OCI-LY1 (cell line): ENCODE measurements at regions not wholly inside any gene's neighbourhood (a gene's known extent, or its start where the extent isn't known, plus 50 kb on each side); places are given as distances from the start of the nearest gene placed in this dataset.

Source experiments
- H2AFZ ChIP-seq: fragments of 200-600 bp; sonication (generic), shearing (Covaris generic); 2 replicates; pipeline ENCODE4 v1.6.0; 2014; ENCODE audit warnings: antibody characterized with exemption, mild to moderate bottlenecking, low read length
- H3F3A ChIP-seq: fragments of 200-600 bp; sonication (generic), shearing (Covaris generic); 2 replicates; pipeline ENCODE4 v1.6.0; 2014; ENCODE audit warnings: mild to moderate bottlenecking, antibody characterized with exemption, low read length, moderate library complexity; ENCODE audit not compliant: insufficient read depth
- H3K27ac ChIP-seq: fragments of 200-600 bp; sonication (generic); 2 replicates; pipeline ENCODE4 v1.5.1; 2014; ENCODE audit warnings: low read length, mixed run types, mild to moderate bottlenecking, low read depth; ENCODE audit not compliant: poor library complexity, severe bottlenecking
- H3K27me3 ChIP-seq: fragments of 200-600 bp; sonication (generic); 2 replicates; pipeline ENCODE4 v1.6.0; 2014; ENCODE audit warnings: antibody characterized with exemption, mild to moderate bottlenecking, low read length, moderate library complexity; ENCODE audit not compliant: insufficient read depth
- H3K36me3 ChIP-seq: fragments of 200-600 bp; sonication (generic); 2 replicates; pipeline ENCODE4 v1.6.1; 2014; ENCODE audit warnings: mild to moderate bottlenecking, antibody characterized with exemption, low read length, moderate library complexity, mixed read lengths; ENCODE audit not compliant: insufficient read depth
- H3K4me1 ChIP-seq: fragments of 200-600 bp; sonication (generic); 2 replicates; pipeline ENCODE4 v1.5.1; 2014; ENCODE audit warnings: mild to moderate bottlenecking, low read length, moderate library complexity; ENCODE audit not compliant: insufficient read depth, severe bottlenecking
- H3K4me2 ChIP-seq: fragments of 200-600 bp; sonication (generic), shearing (Covaris generic); 2 replicates; pipeline ENCODE4 v1.6.1; 2014; ENCODE audit warnings: low read length
- H3K4me3 ChIP-seq: fragments of 200-600 bp; sonication (generic); 2 replicates; pipeline ENCODE4 v1.5.1; 2014; ENCODE audit warnings: low read length, low read depth, mild to moderate bottlenecking, mixed read lengths; ENCODE audit not compliant: poor library complexity, severe bottlenecking
- H3K79me2 ChIP-seq: fragments of 200-600 bp; shearing (Covaris generic); 2 replicates; pipeline ENCODE4 v1.6.1; 2016; ENCODE audit warnings: mixed run types, low read length, mixed read lengths; ENCODE audit not compliant: insufficient read depth
- H3K9ac ChIP-seq: fragments of 200-600 bp; sonication (generic), shearing (Covaris generic); 2 replicates; pipeline ENCODE4 v1.6.1; 2014; ENCODE audit warnings: mild to moderate bottlenecking, low read length, mixed read lengths
- H3K9me2 ChIP-seq: fragments of 200-600 bp; sonication (generic), shearing (Covaris generic); 2 replicates; pipeline ENCODE4 v1.6.1; 2014; ENCODE audit warnings: low read depth, mild to moderate bottlenecking, low read length, mixed read lengths
- H3K9me3 ChIP-seq: fragments of 200-600 bp; shearing (Covaris generic); 2 replicates; pipeline ENCODE4 v1.6.1; 2014; ENCODE audit warnings: low read length, mixed read lengths
- H4K20me1 ChIP-seq: fragments of 200-600 bp; sonication (generic), shearing (Covaris generic); 2 replicates; pipeline ENCODE4 v1.6.0; 2016; ENCODE audit warnings: mild to moderate bottlenecking, low read length; ENCODE audit not compliant: insufficient read depth
- EZH2 ChIP-seq: fragments of 200-600 bp; sonication (generic), shearing (Covaris generic); IDR thresholded peaks from 2 replicates; pipeline ENCODE4 v1.8.0; 2017; ENCODE audit warnings: borderline replicate concordance, mixed run types, mild to moderate bottlenecking, antibody characterized with exemption, low read length, moderate library complexity, mixed read lengths
- TF ChIP-seq, protein P1 (sequence below): fragments of 200-600 bp; sonication (generic), shearing (Covaris generic); IDR thresholded peaks from 2 replicates; pipeline ENCODE4 v1.5.1; 2017; ENCODE audit warnings: mild to moderate bottlenecking, antibody characterized with exemption, low read length, moderate library complexity, mixed read lengths

DNA sequence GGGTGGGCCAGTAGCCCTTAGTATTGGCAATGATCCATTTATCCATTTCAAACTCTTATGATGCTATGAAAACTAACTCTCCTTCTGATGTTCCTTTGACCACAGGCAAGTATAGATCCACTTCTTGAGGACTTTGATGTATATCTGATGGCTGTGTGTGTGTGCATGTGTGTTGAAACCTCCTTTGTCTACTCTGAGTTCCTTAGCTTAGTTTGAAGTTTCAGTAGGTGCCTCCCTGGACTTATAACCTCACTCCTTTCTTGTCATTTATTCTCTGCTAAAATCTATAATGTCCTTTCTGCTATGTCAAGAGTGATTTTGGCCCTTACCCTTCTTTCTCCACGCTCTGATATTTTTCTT lies 409.3 kb downstream of the PRDM2 start:
- no peaks in the 10 kb centered on the region for H3K36me3 ChIP-seq
- H2AFZ ChIP-seq = no peak overlapping the region
- no peak overlapping the region for H3K27ac ChIP-seq
- H3K79me2 ChIP-seq = no peaks in the 10 kb centered on the region
- H4K20me1 ChIP-seq = no peaks in the 10 kb centered on the region
- H3K27me3 ChIP-seq = no peaks in the 10 kb centered on the region
- no peaks in the 10 kb centered on the region for H3F3A ChIP-seq
- H3K9me2 ChIP-seq = no peaks in the 10 kb centered on the region
- no peaks in the 10 kb centered on the region for H3K9me3 ChIP-seq
- no peak overlapping the region for H3K4me3 ChIP-seq
- no peak overlapping the region for H3K4me2 ChIP-seq
- no peaks in the 10 kb centered on the region for H3K4me1 ChIP-seq
- no peak overlapping the region for H3K9ac ChIP-seq
- TF ChIP-seq, protein P1, sequence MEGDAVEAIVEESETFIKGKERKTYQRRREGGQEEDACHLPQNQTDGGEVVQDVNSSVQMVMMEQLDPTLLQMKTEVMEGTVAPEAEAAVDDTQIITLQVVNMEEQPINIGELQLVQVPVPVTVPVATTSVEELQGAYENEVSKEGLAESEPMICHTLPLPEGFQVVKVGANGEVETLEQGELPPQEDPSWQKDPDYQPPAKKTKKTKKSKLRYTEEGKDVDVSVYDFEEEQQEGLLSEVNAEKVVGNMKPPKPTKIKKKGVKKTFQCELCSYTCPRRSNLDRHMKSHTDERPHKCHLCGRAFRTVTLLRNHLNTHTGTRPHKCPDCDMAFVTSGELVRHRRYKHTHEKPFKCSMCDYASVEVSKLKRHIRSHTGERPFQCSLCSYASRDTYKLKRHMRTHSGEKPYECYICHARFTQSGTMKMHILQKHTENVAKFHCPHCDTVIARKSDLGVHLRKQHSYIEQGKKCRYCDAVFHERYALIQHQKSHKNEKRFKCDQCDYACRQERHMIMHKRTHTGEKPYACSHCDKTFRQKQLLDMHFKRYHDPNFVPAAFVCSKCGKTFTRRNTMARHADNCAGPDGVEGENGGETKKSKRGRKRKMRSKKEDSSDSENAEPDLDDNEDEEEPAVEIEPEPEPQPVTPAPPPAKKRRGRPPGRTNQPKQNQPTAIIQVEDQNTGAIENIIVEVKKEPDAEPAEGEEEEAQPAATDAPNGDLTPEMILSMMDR = no peak
- no peak for TF ChIP-seq EZH2

DNA sequence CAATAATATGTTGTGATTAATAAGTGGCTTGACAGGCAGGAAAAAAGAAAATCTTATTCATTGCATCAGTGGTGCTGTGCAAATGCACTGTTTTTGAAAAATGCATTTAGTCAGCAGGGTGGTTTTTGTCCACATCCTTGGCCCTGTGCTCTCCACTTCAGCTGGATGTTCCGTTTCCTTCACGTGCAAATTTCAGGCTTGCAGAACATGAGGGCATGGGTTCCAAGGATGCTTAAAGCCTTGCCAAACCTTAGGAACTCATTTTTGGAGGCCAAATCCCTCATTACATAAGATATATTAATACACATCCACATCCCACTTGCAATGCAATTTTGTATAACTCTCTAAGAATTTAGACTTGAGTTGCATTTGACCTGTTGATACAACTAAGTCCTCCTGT lies 410.1 kb downstream of the PRDM2 start:
- H3K9me2 ChIP-seq = no peaks in the 10 kb centered on the region
- H3K4me2 ChIP-seq = no peak overlapping the region
- H3F3A ChIP-seq = no peaks in the 10 kb centered on the region
- no peaks in the 10 kb centered on the region for H3K79me2 ChIP-seq
- TF ChIP-seq EZH2 = no peak
- TF ChIP-seq, protein P1 = no peak
- H3K9me3 ChIP-seq = no peaks in the 10 kb centered on the region
- no peaks in the 10 kb centered on the region for H3K36me3 ChIP-seq
- no peak overlapping the region for H3K27ac ChIP-seq
- H2AFZ ChIP-seq = no peak overlapping the region
- no peak overlapping the region for H3K9ac ChIP-seq
- H3K4me3 ChIP-seq = no peak overlapping the region
- no peaks in the 10 kb centered on the region for H3K4me1 ChIP-seq
- H4K20me1 ChIP-seq = no peaks in the 10 kb centered on the region
- H3K27me3 ChIP-seq = no peaks in the 10 kb centered on the region

GRCh38 chr1:14111121-14111520 lies 411.1 kb downstream of the PRDM2 start:
- Histone ChIP-seq H2AFZ (no peak overlapping the region), H3K4me2 (no peak overlapping the region), H3K36me3 (no peaks in the 10 kb centered on the region), H3K4me3 (no peak overlapping the region), H4K20me1 (no peaks in the 10 kb centered on the region), H3K9ac (no peak overlapping the region), H3K9me3 (no peaks in the 10 kb centered on the region), H3K79me2 (no peaks in the 10 kb centered on the region), H3K27me3 (no peaks in the 10 kb centered on the region), H3K9me2 (no peaks in the 10 kb centered on the region), H3F3A (no peaks in the 10 kb centered on the region), H3K27ac (no peak overlapping the region), H3K4me1 (no peaks in the 10 kb centered on the region)
- TF ChIP-seq, protein P1 = no peak
- TF ChIP-seq EZH2 = no peak
